ENCODE measurements at regions not wholly inside any gene's neighbourhood (a gene's known extent, or its start where the extent isn't known, plus 50 kb on each side); places are given as distances from the start of the nearest gene placed in this dataset.

- in situ Hi-C loops (cut with MboI): no loop called here
- no peaks in the 10 kb centered on the region for H3K79me2 ChIP-seq (ENCODE audit: insufficient read depth)
- no peak for DNase-seq
- no peaks in the 10 kb centered on the region for H4K20me1 ChIP-seq (ENCODE audit: insufficient read depth)
- no peak overlapping the region for H2AFZ ChIP-seq
- no peaks in the 10 kb centered on the region for H3K9me2 ChIP-seq (ENCODE audit: insufficient read depth)
- H3K4me3 ChIP-seq: no peak overlapping the region
- H3K9ac ChIP-seq: no peak overlapping the region
- no peak overlapping the region for H3K27ac ChIP-seq
- no peaks in the 10 kb centered on the region for H3K36me3 ChIP-seq (ENCODE audit: low read depth)
- 0 out of 2 replicates have a peak, but pooled peaks cover under 1% of the 10 kb centered on the region for H3F3A ChIP-seq (ENCODE audit: insufficient read depth)
- WGBS, 2 experiments (ENCODE audit: low coverage in 1 of 2, low lambda C conversion rate in 2 of 2, missing lambda C conversion rate in 2 of 2): 65 to 69% methylated on average over 10 of the region's 10 CpGs
- peaks cover 6% of the 10 kb centered on the region; the same call in 1 of the 2 replicates for H3K4me1 ChIP-seq (ENCODE audit: insufficient read depth)
- no peaks in the 10 kb centered on the region for H3K9me3 ChIP-seq (ENCODE audit: low read depth)
- H3K4me2 ChIP-seq (ENCODE audit: unreplicated experiment): no peak overlapping the region
- TF ChIP-seq EZH2 (IDR thresholded peaks at IDR 0.05; ENCODE audit: insufficient read depth, poor library complexity, severe bottlenecking): no peak
- TF ChIP-seq EZH2phosphoT487 (IDR thresholded peaks at IDR 0.05; ENCODE audit: insufficient read depth, low read depth): no peak
- no peaks in the 10 kb centered on the region for H3K27me3 ChIP-seq (replicated peaks; ENCODE audit: insufficient read depth)
Observed at GRCh38 chr15:95454403-95455262, 875.9 kb upstream of the NR2F2 start.

GRCh38 chr15:95457520-95457919, 873.0 kb upstream of the NR2F2 start:
- 56 to 63% methylated on average over 7 of the region's 7 CpGs for WGBS, 2 experiments (ENCODE audit: low coverage in 1 of 2, low lambda C conversion rate in 2 of 2, missing lambda C conversion rate in 2 of 2)
- no peaks in the 10 kb centered on the region for H3K79me2 ChIP-seq (ENCODE audit: insufficient read depth)
- no peak overlapping the region for H2AFZ ChIP-seq
- DNase-seq: no peak
- no peaks in the 10 kb centered on the region for H4K20me1 ChIP-seq (ENCODE audit: insufficient read depth)
- H3F3A ChIP-seq (ENCODE audit: insufficient read depth): no peaks in the 10 kb centered on the region
- H3K9me2 ChIP-seq (ENCODE audit: insufficient read depth): no peaks in the 10 kb centered on the region
- no peaks in the 10 kb centered on the region for H3K36me3 ChIP-seq (ENCODE audit: low read depth)
- no peak overlapping the region for H3K4me3 ChIP-seq
- H3K4me1 ChIP-seq (ENCODE audit: insufficient read depth): no peaks in the 10 kb centered on the region
- no peak overlapping the region for H3K27ac ChIP-seq
- no peaks in the 10 kb centered on the region for H3K9me3 ChIP-seq (ENCODE audit: low read depth)
- TF ChIP-seq EZH2phosphoT487 (IDR thresholded peaks at IDR 0.05; ENCODE audit: insufficient read depth, low read depth): no peak
- no peak for TF ChIP-seq EZH2 (IDR thresholded peaks at IDR 0.05; ENCODE audit: insufficient read depth, poor library complexity, severe bottlenecking)
- H3K4me2 ChIP-seq (ENCODE audit: unreplicated experiment): no peak overlapping the region
- no peak overlapping the region for H3K9ac ChIP-seq
- in situ Hi-C loops (cut with MboI): no loop called here
- H3K27me3 ChIP-seq (replicated peaks; ENCODE audit: insufficient read depth): 0 out of 2 replicates have a peak, but pooled peaks cover 2% of the 10 kb centered on the region

GRCh38 chr15:95458721-95459120, 871.8 kb upstream of the NR2F2 start:
- no peaks in the 10 kb centered on the region for H3F3A ChIP-seq (ENCODE audit: insufficient read depth)
- H2AFZ ChIP-seq: no peak overlapping the region
- 22 to 37% methylated on average over 2 of the region's 2 CpGs for WGBS, 2 experiments (ENCODE audit: low coverage in 1 of 2, low lambda C conversion rate in 2 of 2, missing lambda C conversion rate in 2 of 2)
- no peaks in the 10 kb centered on the region for H4K20me1 ChIP-seq (ENCODE audit: insufficient read depth)
- DNase-seq: no peak
- no peaks in the 10 kb centered on the region for H3K79me2 ChIP-seq (ENCODE audit: insufficient read depth)
- H3K4me2 ChIP-seq (ENCODE audit: unreplicated experiment): no peak overlapping the region
- no peaks in the 10 kb centered on the region for H3K36me3 ChIP-seq (ENCODE audit: low read depth)
- no peaks in the 10 kb centered on the region for H3K4me1 ChIP-seq (ENCODE audit: insufficient read depth)
- 0 out of 2 replicates have a peak, but pooled peaks cover 2% of the 10 kb centered on the region for H3K27me3 ChIP-seq (replicated peaks; ENCODE audit: insufficient read depth)
- TF ChIP-seq EZH2 (IDR thresholded peaks at IDR 0.05; ENCODE audit: insufficient read depth, poor library complexity, severe bottlenecking): no peak
- TF ChIP-seq EZH2phosphoT487 (IDR thresholded peaks at IDR 0.05; ENCODE audit: insufficient read depth, low read depth): no peak
- in situ Hi-C loops (cut with MboI): no loop called here
- no peak overlapping the region for H3K27ac ChIP-seq
- H3K9me3 ChIP-seq (ENCODE audit: low read depth): no peaks in the 10 kb centered on the region
- no peak overlapping the region for H3K4me3 ChIP-seq
- H3K9ac ChIP-seq: no peak overlapping the region
- no peaks in the 10 kb centered on the region for H3K9me2 ChIP-seq (ENCODE audit: insufficient read depth)

GRCh38 chr15:95459273-95459672, 871.2 kb upstream of the NR2F2 start:
- Histone ChIP-seq H3K4me2 (ENCODE audit: unreplicated experiment) (no peak overlapping the region), H3K79me2 (ENCODE audit: insufficient read depth) (no peaks in the 10 kb centered on the region), H3K4me1 (ENCODE audit: insufficient read depth) (no peaks in the 10 kb centered on the region), H3F3A (ENCODE audit: insufficient read depth) (no peaks in the 10 kb centered on the region), H3K9me2 (ENCODE audit: insufficient read depth) (no peaks in the 10 kb centered on the region), H3K9me3 (ENCODE audit: low read depth) (no peaks in the 10 kb centered on the region), H3K4me3 (no peak overlapping the region), H3K9ac (no peak overlapping the region), H2AFZ (0 out of 2 replicates have a peak overlapping the region, but pooled peaks have one; percentile 8), H3K27ac (no peak overlapping the region), H3K36me3 (ENCODE audit: low read depth) (no peaks in the 10 kb centered on the region), H3K27me3 (replicated peaks; ENCODE audit: insufficient read depth) (0 out of 2 replicates have a peak, but pooled peaks cover 2% of the 10 kb centered on the region), H4K20me1 (ENCODE audit: insufficient read depth) (no peaks in the 10 kb centered on the region)
- in situ Hi-C loops (cut with MboI): no loop called here
- peak; percentile 33 for DNase-seq
- WGBS, 2 experiments (ENCODE audit: low coverage in 1 of 2, low lambda C conversion rate in 2 of 2, missing lambda C conversion rate in 2 of 2): 41 to 51% methylated on average over 4 of the region's 4 CpGs
- TF ChIP-seq EZH2 (IDR thresholded peaks at IDR 0.05; ENCODE audit: insufficient read depth, poor library complexity, severe bottlenecking) (no peak), EZH2phosphoT487 (IDR thresholded peaks at IDR 0.05; ENCODE audit: insufficient read depth, low read depth) (no peak)

All from GM23248 (cell line).